Dermis blood vessel endothelial cell (primary cell): ENCODE measurements at regions not wholly inside any gene's neighbourhood (a gene's known extent, or its start where the extent isn't known, plus 50 kb on each side); places are given as distances from the start of the nearest gene placed in this dataset.

Experiments
- DNase-seq: peaks from one replicate; pipeline ENCODE4 v3.0.0; 2010

DNA sequence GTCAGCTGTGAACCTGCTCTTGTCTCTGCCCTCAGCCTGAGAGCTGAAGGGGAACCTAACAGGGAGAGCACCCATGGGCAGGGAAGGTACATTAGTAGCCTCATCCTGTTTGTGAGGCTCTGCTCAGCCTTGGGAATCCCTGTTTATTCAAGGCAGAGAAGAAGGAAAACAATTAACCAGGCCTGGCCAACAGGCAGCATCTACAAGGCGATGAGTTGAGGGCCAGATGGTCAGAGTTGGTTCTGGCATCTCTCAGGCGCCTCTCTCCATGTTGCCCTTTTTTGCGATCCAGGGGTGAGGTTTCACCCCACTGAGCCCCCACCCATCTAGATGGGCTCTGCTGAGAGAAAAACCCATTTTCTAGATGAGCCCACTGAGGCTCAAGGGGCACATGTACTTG, 54.0 kb upstream of the TOP3B start:
- no peak for DNase-seq

GRCh38 chr22:22035771-22036314, 53.3 kb upstream of the TOP3B start:
- DNase-seq = no peak

DNA sequence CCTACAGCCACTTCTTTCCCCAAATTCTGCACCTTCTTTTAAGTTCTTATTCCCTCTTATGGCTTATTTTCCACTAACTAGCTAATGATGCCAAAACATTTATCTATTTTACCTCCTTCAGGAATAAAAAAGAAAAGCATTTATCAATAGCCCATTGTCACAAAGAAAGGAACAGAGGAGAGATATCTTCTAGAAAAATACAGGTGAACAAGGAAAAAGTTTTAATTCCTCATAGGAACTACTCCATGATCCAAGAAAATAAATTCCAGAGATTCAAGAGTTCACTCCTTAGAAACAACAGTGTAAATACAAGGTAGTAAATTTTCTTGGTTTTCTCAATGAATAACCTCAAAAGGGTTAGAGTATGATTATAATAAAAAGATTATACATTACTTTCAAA, 52.6 kb upstream of the TOP3B start:
- no peak for DNase-seq

GRCh38 chr22:22034469-22035132, 52.0 kb upstream of the TOP3B start:
- no peak for DNase-seq

- DNase-seq = no peak
These were observed 51.3 kb upstream of the TOP3B start for GRCh38 chr22:22033803-22034468.

DNA sequence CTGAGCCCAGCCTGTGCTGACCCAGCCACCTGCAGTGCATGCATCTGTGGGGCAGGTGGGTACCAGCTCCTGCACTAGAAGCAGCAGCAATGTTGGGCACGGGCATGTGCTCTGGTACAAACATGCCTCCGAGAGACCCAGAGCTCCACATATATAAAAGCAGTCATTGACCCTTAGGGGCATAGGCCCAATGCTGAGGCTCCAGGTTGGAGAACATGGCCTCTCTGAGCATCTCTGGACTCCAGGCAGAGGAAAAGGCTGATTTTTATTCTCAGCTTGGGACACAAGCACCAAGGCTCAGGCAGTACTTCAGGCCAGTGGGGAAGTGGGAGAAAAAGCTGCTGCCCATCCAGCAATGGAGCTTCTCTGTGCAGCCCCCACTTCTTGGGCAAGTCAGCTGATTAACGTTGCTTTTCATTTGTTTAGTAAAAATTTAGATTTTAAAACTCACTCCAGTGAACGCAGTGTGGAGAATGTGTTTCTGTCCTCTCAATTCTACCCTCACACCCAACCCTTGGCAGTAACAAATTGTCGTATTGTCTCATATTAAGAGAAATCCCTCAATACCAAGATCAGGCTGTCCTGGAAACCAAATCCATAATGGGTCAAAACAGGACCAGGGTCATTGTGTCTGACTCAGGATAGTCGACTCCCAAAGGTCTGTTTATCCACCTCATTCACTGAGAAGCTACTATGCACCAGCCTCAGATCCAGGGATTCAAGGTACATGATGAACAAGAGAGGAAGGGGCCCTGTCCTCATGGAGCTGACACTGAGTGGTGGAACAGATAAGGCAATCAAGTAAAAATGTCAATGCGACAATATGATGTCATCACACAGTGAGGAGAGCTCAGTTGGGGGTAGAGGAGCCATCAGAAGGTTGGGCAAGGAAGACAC, 50.6 kb upstream of the TOP3B start:
- DNase-seq = no peak

DNA sequence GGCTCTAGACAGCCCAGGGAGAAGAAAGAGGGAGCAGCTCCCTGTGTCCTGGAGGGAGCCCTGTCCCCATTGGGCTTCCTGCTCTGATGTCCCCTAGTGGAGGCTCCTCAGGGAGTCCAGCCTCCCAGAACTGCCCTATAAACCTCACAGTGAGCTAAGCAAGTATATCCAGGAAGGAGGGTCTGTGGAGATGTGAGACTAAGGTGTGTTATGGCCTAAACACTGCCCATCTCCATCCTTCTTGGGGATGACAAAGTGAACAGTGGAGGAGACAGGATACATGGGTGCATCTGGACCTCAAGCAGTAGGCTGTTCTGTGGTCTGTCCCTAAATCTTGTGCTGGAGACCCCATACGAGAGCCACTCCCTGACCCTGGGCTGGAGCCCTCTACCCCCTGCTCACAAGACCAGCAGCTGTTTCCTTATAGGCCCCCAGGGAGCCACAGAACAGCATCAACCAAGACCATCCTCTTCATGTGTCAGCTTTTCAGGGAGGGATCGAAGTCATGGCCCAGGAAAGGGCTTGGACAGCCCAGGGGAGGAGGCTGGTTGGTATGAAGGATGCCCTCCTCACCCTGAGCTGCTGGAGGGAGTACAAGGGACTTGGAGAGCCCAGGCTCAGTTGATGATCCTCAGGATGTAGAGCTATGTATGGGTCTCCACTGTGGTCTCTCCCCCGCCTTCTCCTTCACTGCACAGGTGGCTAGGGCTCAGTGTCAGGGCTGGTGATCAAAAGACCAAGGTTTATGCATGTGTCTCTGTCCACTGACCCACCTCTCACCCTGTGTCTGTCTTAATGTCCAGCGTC, 49.7 kb upstream of the TOP3B start:
- DNase-seq = no peak
